ENCODE measurements at regions not wholly inside any gene's neighbourhood (a gene's known extent, or its start where the extent isn't known, plus 50 kb on each side); places are given as distances from the start of the nearest gene placed in this dataset.

DNA sequence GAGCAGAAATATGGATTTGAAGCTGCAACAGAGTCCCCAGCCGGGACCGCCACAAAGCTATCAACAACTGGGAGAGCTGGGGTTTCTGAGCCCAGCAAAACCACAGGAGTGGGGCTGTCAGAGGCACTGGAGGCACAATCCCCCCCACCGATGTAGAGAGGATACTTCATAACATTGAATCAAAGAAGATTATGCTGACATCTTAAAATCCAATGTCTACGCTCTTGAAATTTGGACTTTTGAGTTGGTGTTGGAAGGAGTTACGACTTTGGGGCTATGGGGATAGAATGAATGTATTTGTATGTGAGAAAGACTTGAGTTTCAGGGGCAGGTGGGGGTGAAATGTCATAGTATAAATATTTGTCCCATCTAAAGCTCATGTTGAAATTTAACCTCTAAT, 1121.6 kb upstream of the CDH8 start:
- intact Hi-C loops (cut with DNase I): no loop called here
- TF ChIP-seq, protein P1, sequence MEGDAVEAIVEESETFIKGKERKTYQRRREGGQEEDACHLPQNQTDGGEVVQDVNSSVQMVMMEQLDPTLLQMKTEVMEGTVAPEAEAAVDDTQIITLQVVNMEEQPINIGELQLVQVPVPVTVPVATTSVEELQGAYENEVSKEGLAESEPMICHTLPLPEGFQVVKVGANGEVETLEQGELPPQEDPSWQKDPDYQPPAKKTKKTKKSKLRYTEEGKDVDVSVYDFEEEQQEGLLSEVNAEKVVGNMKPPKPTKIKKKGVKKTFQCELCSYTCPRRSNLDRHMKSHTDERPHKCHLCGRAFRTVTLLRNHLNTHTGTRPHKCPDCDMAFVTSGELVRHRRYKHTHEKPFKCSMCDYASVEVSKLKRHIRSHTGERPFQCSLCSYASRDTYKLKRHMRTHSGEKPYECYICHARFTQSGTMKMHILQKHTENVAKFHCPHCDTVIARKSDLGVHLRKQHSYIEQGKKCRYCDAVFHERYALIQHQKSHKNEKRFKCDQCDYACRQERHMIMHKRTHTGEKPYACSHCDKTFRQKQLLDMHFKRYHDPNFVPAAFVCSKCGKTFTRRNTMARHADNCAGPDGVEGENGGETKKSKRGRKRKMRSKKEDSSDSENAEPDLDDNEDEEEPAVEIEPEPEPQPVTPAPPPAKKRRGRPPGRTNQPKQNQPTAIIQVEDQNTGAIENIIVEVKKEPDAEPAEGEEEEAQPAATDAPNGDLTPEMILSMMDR (IDR thresholded peaks at IDR 0.05): no peak
- no peak overlapping the region for H3K4me3 ChIP-seq
- no peaks in the 10 kb centered on the region for H3K36me3 ChIP-seq
- no peak for ATAC-seq
- H3K9me3 ChIP-seq: no peaks in the 10 kb centered on the region
- H3K4me1 ChIP-seq: no peaks in the 10 kb centered on the region
- no peak for DNase-seq
- H3K27ac ChIP-seq: no peak overlapping the region
- H3K27me3 ChIP-seq: no peaks in the 10 kb centered on the region

DNA sequence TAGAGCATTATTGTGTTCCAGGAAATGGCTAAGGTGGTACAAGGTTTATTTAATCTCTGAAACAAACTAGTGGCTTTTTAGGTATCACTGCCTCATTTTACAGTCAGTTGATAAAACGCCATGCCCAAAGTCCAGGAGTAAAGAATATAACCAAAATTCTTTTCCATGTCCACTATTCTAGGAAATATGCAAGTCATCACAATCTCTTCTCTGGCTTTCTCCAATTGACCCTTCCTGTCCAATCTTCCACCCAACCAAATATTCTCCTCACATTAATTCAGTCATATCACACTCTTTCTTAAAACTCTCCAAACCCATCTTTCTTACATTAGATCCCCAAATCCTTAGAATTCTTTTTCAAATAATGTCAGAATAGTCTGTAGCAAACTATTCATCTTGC, 1110.0 kb upstream of the CDH8 start:
- TF ChIP-seq, protein P1 (IDR thresholded peaks at IDR 0.05): no peak
- DNase-seq: no peak
- intact Hi-C loops (cut with DNase I): no loop called here

DNA sequence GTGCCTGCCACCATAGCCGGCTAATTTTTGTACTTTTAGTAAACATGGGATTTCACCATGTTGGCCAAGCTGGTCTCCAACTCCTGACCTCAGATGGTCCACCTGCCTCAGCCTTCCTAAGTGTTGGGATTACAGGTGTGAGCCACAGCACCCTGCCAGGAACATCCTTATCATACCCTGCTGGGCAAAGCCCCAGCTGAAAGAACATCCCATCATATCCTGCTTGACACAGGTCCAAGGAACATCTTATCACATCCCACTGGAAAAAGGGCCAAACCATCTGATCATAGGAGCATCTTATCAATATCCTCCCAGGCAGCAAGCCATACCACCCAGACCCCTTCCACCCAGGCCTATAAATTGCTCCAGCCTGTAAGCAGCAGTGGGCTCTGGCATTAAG, 1109.2 kb upstream of the CDH8 start:
- Histone ChIP-seq H3K9me3 (no peaks in the 10 kb centered on the region), H3K27ac (no peak overlapping the region), H3K4me3 (no peak overlapping the region), H3K4me1 (no peaks in the 10 kb centered on the region), H3K27me3 (no peaks in the 10 kb centered on the region), H3K36me3 (no peaks in the 10 kb centered on the region)
- no peak for DNase-seq
- TF ChIP-seq, protein P1 (IDR thresholded peaks at IDR 0.05): no peak
- intact Hi-C loops (cut with DNase I): no loop called here
- no peak for ATAC-seq

More for the DNA sequence above, 1110.0 kb upstream of the CDH8 start:
- Histone ChIP-seq H3K27me3 (no peaks in the 10 kb centered on the region), H3K4me1 (no peaks in the 10 kb centered on the region), H3K4me3 (no peak overlapping the region), H3K36me3 (no peaks in the 10 kb centered on the region), H3K27ac (no peak overlapping the region), H3K9me3 (no peaks in the 10 kb centered on the region)
- no peak for ATAC-seq

DNA sequence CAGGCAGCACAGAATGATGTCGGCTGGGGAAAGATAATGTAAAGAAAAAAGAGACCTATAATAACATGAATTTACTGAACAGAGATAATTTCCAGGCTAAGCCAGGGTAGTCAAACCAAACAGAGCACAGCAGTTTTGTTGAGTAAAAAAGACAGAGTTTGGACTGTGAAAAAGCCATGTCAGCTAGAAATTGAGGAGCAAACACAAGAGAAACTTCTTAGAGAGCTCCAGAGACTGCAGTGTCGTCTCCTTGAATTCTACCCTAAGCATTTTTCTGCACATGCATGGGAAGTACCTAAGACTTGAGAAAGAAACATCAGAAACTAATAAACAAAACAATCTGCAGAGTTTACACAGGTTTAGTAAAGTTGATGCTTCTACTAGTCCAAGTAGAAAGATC, 1098.8 kb upstream of the CDH8 start:
- ATAC-seq: no peak
- TF ChIP-seq, protein P1 (IDR thresholded peaks at IDR 0.05): no peak
- Histone ChIP-seq H3K27me3 (no peaks in the 10 kb centered on the region), H3K4me1 (no peaks in the 10 kb centered on the region), H3K36me3 (no peaks in the 10 kb centered on the region), H3K4me3 (no peak overlapping the region), H3K9me3 (no peaks in the 10 kb centered on the region), H3K27ac (no peak overlapping the region)
- intact Hi-C loops (cut with DNase I): no loop called here
- no peak for DNase-seq

DNA sequence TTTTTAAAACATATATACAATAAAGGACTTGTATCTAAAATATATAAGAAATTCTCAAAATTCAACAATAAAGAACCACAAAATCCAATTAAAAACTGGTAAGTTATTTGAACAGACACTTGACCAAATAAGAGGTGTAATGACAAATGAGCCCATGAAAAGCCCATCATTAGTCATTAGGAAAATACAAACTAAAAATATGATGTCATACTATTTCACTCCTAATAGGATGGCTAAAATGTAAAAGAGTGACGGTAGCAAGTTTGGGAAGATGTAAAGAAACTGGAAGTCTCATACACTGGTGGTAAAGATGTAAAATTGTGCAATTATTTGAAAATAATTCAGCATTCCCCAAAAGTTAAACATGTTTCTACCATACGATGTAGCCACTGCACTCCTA, 1095.3 kb upstream of the CDH8 start:
- Histone ChIP-seq H3K36me3 (no peaks in the 10 kb centered on the region), H3K4me1 (no peaks in the 10 kb centered on the region), H3K27ac (no peak overlapping the region), H3K27me3 (no peaks in the 10 kb centered on the region), H3K9me3 (no peaks in the 10 kb centered on the region), H3K4me3 (no peak overlapping the region)
- ATAC-seq: no peak
- TF ChIP-seq, protein P1 (IDR thresholded peaks at IDR 0.05): no peak
- DNase-seq: no peak
- intact Hi-C loops (cut with DNase I): no loop called here

DNA sequence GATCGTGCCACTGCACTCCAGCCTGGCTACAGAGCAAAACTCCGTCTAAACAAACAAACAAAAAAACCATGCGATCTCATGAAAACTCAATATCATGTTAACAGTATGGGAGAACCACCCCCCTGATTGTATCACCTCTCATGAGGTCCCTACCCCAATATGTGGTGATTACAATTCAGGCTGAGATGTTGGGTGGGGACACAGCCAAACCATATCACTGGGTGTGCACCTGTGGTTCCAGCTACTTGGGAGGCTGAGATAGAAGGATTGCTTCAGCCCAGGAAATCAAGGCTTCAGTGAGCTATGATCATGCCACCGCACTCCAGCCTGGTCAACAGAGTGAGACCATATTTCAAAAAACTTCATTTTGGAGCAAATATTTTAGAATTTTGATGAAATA, 1094.7 kb upstream of the CDH8 start:
- Histone ChIP-seq H3K4me3 (no peak overlapping the region), H3K9me3 (no peaks in the 10 kb centered on the region), H3K27me3 (no peaks in the 10 kb centered on the region), H3K36me3 (no peaks in the 10 kb centered on the region), H3K4me1 (no peaks in the 10 kb centered on the region), H3K27ac (no peak overlapping the region)
- intact Hi-C loops (cut with DNase I): no loop called here
- ATAC-seq (no peak), DNase-seq (no peak)
- TF ChIP-seq, protein P1 (IDR thresholded peaks at IDR 0.05): no peak

All from upper lobe of right lung (tissue), 1 donor.